Fibroblast of skin of scalp (primary cell): ENCODE measurements at regions not wholly inside any gene's neighbourhood (a gene's known extent, or its start where the extent isn't known, plus 50 kb on each side); places are given as distances from the start of the nearest gene placed in this dataset.
"Not testable (repeated sequence)": the region's sequence is repeated elsewhere in the genome, so short reads cannot be mapped to it uniquely, and the experiment has no call there.

Experiments used
- DNase-seq: peaks from one replicate; pipeline ENCODE4 v3.0.0-alpha.2; 2013

GRCh38 chr4:53920116-53920515 is 144.3 kb downstream of the CHIC2 start:
- DNase-seq: peak; percentile 46

- DNase-seq: peak; percentile 47
Measured at GRCh38 chr4:53919535-53919934, 144.9 kb downstream of the CHIC2 start.

DNA sequence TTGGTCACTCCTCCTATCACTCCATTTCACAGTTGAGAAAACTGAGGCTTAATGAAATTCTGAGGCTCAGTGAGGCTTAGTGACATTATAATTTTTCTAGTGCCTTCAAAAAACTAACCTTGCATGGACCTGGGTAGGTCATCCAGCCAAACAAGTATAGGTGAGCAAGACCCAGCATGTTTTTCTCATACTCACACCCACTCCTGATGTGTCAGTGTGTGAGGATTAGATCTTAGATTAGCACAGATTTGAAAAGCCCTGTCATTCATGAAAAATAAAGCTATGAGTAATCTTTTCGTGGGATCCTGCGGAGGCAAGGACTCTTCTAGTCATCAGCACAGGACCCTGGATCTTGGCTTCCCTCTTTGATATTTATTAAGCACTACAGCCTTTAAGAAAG is 146.7 kb downstream of the CHIC2 start:
- DNase-seq: no peak

GRCh38 chr4:53916431-53916889 is 147.9 kb downstream of the CHIC2 start:
- peak; percentile 75 for DNase-seq

DNA sequence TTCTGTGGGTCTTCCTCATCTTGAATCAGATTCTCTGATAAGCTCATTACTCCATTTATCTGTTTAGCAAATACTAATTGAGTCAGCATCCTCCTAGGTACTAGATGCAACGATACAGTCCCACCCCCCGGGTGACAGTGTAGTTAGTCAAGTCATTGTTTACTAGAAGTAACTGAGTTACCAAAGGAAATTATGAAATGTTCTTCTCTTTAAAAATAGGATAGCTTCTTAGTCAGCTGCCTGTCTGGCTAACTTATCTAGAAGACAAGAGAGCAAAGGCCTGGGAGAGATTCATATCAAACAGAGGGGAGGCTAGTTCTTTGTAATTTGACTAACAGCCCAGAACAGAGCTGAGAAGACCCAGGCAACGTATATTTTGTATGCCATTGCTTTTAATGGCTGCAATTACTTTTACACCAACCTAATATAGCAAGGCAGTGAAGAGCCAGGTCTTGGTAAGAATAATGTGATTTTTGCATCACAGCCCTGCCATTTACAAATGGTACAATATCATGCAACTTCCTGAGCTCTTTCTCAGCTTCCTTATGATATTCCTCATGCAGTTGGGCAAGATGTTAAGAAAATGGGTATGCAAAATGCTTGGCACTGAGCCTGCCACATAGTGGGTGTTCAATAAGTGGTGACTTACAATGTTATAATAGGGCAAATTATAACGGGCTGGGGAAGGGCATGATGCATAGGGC is 149.9 kb downstream of the CHIC2 start:
- DNase-seq: peak; percentile 48

GRCh38 chr4:53913771-53914170 is 150.6 kb downstream of the CHIC2 start:
- no peak for DNase-seq

- DNase-seq: no peak
Measured at GRCh38 chr4:53912766-53913497, 151.5 kb downstream of the CHIC2 start.

GRCh38 chr4:53908661-53909078 is 155.7 kb downstream of the CHIC2 start:
- DNase-seq: peak; percentile 92

DNA sequence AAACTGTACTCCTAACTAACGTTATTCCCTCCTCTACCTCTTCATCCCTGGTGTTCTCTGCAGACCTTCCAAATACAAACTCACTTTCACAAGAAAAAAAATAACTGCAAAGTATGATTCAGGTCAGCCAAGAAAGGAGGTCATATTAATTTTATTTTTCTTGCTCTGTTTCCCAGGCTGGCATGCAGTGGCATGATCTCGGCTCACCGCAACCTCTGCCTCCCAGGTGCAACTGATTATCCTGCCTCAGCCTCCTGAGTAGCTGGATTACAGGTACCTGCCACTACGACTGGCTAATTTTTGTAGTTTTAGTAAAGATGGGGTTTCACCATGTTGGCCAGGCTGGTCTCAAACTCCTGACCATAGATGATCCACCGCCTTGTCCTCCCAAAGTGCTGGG is 156.6 kb downstream of the CHIC2 start:
- no peak for DNase-seq

DNA sequence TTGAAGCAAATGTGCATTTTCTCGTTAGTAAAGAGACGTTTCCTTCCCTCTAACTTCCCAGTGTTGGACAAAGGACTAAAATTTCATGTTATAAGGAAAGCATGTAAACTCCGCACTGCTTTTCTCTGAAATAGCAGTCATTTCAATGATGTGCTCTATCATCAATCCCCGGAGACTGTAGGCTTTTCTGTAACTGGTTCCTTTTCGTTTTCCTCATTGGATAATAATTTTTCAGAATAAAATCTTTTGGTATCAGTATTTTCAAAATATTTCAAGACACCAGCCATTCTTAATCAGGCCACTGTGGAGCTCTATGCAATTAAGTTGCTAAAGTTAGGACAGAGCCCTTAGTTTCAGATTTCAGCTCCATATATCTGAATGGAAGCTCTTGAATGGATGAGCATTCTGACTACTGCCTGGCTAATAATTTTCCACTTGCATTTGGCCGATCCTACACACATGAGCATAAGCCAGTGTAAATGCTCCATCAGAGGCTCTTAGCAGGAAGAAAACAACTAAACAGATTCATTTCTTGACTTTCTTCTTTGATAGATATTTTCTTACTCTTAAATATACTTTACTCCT is 157.7 kb downstream of the CHIC2 start:
- DNase-seq: no peak

DNA sequence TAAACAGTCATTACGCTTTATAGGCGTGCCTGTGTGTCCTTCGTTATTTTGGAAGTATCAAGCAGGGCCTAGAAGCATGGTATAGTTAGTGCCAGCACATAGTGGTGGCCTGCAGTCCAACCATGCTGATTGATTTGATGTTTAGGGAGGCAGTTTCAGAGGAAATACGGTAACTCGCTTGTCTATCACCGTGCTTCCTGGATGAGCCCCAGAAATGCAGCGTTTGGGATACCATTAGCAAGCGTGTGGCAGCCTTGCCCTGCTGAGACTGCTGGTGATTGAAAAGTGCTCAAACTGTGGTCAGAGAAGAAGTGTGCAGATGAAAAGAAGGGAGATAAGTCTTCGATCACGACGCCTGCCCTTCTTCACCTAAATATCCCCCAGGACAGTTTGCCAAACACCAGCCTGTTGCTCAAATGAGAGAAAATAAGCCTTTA is 158.4 kb downstream of the CHIC2 start:
- DNase-seq: peak; percentile 78

DNA sequence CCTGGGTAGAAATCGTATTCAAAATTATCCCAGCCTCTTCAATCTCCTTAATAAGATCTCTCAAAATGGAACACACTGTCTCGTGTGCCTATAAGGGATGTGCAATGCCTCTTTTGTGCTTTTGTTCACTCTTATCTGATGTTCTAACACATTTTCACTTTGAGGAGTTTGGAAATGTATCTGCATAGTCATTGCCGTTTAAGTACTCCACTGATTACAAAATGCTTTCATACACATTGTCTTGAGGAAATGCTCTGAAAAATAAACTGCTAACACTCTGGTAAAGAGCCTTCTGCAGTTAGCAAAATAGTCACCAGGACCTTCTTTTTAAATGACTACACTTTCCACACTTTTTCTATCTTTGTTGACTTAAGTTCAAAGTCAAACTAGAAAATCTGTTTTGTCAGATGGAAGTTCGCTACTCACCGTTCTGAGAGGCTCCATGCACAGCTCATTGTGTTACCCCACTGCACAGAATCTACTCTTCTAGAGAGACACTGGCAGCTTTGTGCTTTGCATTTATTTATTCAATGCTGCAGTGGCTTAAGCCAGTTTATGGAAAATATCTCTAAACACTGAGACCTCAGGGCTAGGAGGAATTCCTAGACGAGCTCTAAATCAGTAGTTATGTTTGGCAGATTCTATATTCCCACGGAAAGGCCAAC is 159.0 kb downstream of the CHIC2 start:
- DNase-seq: no peak

- no peak for DNase-seq
Measured at GRCh38 chr4:53902786-53903185, 161.6 kb downstream of the CHIC2 start.

- DNase-seq: no peak
Measured at GRCh38 chr4:53900271-53900649, 164.1 kb downstream of the CHIC2 start.

DNA sequence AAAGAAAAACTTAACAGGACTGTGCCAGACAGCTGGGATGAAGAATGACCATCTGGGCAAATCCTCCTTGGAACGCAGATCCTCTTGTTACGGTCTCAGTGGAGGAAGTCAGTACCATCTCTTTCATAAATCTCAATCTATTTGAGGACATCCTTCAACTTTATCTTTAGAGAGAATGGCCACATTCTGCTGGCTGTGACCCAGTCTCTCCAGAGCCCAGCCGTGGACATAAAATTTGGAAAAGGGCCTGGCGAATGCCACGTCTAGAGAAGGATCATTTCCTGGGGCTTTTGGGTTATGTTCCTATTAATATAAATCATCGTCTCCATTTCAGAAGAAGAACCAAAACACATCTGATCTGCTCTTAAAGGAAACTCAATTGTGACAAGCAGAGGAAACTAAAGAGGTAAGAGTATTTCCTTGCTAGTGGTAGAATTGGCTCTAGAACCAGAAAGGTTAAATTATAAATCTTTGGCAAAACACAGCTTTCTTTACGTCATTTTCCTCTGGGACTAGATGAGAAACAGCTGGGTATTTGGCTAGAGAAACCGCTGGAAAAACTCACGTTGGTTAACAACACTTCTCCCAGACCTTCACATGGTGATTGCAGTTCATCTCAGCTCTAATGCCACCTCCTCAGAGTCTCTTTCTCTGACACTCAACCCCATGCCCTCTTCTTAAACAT is 164.7 kb downstream of the CHIC2 start:
- DNase-seq: peak; percentile 79

GRCh38 chr4:53895137-53895536 is 169.3 kb downstream of the CHIC2 start:
- DNase-seq: no peak

DNA sequence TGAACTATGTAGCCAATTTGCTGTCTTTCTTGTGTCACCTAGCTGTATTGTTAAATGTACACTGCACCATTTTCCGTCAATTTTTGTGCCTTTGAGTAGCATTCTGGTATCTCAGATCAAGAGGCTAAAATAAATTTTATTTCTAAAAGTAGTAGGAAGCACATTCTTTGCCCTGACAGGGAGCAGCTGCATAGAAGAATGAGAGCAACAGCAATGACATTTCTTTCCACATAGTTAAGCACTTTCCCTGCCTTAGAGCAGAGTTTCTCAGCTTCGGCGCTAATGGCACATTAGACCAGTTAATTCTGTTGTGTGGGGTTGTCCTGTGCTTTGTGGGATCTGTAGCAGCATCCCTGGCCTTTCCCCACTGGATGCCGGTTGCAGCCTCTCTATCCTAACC is 173.9 kb downstream of the CHIC2 start:
- no peak for DNase-seq

GRCh38 chr4:53889326-53890055 is 174.9 kb downstream of the CHIC2 start:
- peak; percentile 51 for DNase-seq

- no peak for DNase-seq
Measured at GRCh38 chr4:53886090-53886489, 178.3 kb downstream of the CHIC2 start.

DNA sequence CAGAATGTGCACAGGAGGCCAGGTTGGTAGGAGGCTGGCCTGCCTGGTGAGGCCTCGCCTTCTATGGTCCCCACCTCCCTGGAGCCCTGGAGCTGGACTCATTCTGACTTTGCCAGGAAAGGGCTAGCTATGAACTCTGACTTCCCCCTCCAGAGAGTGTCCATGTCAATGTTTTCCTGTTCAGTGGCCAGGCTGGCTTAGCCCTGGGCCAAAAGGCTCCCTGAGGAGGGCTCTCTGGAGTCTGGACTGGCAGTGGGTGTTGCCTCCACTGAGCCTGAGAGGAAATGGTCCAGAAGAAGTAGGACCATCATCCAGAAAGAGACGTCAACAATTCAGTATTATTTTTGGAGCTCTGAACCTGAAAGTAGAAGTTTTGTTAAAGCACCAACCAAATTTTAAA is 178.7 kb downstream of the CHIC2 start:
- no peak for DNase-seq

DNA sequence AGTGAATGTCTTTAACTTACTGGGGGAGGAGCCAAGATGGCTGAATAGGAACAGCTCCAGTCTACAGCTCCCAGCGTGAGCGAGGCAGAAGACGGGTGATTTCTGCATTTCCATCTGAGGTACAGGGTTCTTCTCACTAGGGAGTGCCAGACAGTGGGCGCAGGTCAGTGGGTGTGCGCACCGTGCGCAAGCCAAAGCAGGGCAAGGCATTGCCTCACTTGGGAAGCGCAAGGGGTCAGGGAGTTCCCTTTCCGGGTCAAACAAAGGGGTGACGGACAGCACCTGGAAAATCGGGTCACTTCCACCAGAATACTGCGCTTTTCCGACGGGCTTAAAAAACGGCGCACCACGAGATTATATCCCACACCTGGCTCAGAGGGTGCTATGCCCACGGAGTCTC is 187.3 kb downstream of the CHIC2 start:
- not testable (repeated sequence) for DNase-seq

GRCh38 chr4:53866055-53866454 is 198.3 kb downstream of the CHIC2 start:
- DNase-seq: no peak
